ENCODE measurements at regions not wholly inside any gene's neighbourhood (a gene's known extent, or its start where the extent isn't known, plus 50 kb on each side); places are given as distances from the start of the nearest gene placed in this dataset.

DNA sequence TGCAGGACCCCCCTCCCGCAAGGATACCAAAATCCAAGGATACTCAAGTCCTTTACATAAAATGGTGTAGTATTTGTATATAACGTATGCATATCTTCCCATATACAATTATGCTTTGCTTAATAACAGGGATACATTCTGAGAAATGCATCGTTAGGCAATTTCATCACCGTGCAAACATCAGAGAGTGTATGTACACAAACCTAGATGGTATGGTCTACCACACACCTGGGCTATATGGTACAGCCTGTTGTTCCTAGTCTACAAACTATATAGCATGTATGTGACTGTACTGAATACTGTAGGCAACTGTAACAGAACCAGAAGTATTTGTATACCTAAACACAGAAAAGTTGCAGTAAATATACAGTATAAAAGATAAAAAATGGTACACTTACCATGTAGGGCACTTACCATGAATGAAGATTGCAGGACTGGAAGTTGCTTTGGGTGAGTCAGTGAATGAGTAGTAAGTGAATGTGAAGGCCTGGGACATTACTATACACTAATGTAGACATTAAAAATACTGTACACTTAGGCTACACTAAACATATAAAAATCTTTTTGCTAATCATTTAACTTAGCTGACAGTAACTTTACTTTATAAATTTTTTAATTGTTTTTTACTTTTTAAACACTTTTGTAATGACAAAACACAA lies 141.1 kb downstream of the SLC41A2 start:
- DNase-seq (ENCODE audit: low spot score), result no peak
- TF ChIP-seq, protein P1, sequence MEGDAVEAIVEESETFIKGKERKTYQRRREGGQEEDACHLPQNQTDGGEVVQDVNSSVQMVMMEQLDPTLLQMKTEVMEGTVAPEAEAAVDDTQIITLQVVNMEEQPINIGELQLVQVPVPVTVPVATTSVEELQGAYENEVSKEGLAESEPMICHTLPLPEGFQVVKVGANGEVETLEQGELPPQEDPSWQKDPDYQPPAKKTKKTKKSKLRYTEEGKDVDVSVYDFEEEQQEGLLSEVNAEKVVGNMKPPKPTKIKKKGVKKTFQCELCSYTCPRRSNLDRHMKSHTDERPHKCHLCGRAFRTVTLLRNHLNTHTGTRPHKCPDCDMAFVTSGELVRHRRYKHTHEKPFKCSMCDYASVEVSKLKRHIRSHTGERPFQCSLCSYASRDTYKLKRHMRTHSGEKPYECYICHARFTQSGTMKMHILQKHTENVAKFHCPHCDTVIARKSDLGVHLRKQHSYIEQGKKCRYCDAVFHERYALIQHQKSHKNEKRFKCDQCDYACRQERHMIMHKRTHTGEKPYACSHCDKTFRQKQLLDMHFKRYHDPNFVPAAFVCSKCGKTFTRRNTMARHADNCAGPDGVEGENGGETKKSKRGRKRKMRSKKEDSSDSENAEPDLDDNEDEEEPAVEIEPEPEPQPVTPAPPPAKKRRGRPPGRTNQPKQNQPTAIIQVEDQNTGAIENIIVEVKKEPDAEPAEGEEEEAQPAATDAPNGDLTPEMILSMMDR (IDR thresholded peaks at IDR 0.05; ENCODE audit: extremely low read depth, insufficient read depth, missing control alignments), result no peak
- in situ Hi-C loops (cut with MboI; ENCODE audit: low pct_unique_long_range_greater_than_20kb, low sequenced_read_pairs, unreplicated experiment), result no loop called here

DNA sequence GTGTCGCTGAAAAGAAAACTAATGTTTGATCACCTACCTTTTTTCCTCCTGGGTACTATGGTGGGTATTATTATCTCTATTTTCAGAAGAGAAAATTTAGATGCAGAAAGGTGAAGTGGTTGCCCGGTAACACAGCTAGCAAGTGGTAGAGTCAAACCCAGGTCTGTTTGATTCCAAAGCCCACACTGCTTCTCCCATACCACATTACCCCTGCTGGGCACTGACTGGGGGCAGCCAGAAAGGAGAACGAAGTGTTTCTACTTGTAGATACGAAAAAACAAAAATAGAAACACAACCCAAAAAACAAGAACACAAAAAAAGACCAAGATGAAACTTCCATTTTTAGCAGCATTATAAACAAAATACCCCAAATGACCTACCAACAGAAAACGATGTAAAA lies 142.2 kb downstream of the SLC41A2 start:
- TF ChIP-seq, protein P1 (IDR thresholded peaks at IDR 0.05; ENCODE audit: extremely low read depth, insufficient read depth, missing control alignments), result no peak
- DNase-seq (ENCODE audit: low spot score), result no peak
- in situ Hi-C loops (cut with MboI; ENCODE audit: low pct_unique_long_range_greater_than_20kb, low sequenced_read_pairs, unreplicated experiment), result no loop called here

DNA sequence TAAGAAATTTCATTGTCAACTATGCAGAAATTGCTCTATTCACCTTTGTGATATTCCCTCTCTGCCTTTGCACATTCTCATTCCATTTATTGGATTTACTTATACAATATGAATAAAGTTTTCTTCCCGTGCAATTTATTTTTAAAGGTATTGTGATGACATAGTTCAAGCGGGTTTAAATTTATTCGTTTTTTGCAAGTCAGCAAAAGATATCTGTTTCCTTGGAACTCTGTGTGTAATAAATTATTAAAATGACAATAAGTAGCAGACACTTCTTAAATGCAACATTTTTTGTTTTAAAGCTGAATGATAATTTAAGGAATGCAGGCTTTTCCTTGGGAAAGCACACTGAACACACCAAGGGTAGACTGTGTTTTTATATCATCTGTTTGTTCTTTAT lies 143.1 kb downstream of the SLC41A2 start:
- no peak for DNase-seq (ENCODE audit: low spot score)
- TF ChIP-seq, protein P1 (IDR thresholded peaks at IDR 0.05; ENCODE audit: extremely low read depth, insufficient read depth, missing control alignments), result no peak
- in situ Hi-C loops (cut with MboI; ENCODE audit: low pct_unique_long_range_greater_than_20kb, low sequenced_read_pairs, unreplicated experiment), result no loop called here
